HTR-8/SVneo (cell line): ENCODE measurements at regions not wholly inside any gene's neighbourhood (a gene's known extent, or its start where the extent isn't known, plus 50 kb on each side); places are given as distances from the start of the nearest gene placed in this dataset.
"Not testable (repeated sequence)": the region's sequence is repeated elsewhere in the genome, so short reads cannot be mapped to it uniquely, and the experiment has no call there.

Experiments used
- DNase-seq: peaks from one replicate; pipeline ENCODE4 v3.0.0; 2011; ENCODE audit warnings: low spot score, mixed read lengths; ENCODE audit not compliant: insufficient read length
- FAIRE-seq: peaks from 2 replicates; lab custom pipeline; 2011; peaks lifted over from hg19 to GRCh38; lab: Jason Lieb, UNC

DNA sequence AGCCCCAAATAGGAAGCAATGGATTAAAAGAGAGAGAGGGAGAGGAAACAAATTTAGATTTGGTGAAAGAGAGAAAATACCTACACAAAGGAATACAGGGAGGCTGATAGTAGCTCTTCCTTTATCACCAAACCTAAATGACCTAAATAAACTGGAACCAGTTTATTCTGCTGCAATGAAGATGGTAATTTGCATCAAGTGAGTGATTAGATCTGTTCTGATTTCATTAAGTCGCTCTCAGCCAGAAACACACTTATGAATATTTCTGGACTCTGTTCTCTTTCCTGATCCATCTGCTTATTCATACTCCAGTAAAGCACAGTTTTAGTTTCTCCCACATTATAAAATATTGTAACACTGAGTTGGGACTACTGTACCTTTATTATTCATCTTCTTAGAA, 83.4 kb upstream of the BMP5 start:
- FAIRE-seq, result no peak
- DNase-seq, result no peak

DNA sequence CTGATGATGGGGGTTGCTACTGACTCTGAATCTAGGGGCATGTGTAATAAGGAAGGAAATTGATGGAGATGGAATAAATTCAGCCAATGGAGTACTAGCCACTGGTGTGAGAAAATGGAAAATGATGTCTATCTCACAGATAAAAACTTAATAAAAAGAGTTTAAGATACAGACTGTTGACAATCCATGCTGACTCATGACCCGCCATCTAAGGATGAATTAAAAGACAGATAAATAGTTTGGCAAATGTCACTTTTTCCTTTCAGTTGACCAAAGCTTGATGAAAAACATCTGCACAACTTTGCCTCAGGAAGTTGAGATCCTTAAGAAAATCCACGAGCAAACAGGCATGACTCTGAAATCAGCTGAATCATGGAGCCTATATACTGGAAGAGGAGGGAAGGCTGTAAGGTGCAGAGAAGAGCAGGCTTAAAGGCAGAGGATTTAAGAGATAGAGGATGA, 82.6 kb upstream of the BMP5 start:
- FAIRE-seq (no peak), DNase-seq (no peak)

DNA sequence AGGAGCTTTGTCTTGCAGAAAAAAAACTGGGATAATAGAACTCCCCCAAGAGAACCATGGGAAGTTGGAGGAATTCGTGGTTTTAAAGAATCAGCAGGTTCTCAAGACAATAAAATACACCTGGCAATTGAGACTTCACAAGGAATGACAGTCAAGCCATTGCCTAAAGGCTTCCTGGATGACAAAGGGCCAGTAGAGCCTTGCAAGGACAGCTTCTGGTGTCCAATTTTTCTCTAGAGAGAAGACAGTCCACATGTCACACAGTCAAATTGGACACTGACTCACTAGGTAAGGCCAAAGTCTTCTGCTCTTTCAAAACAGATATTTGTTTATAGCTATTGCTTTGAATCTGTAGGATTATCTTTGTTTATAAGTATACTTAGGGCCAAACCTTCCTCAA, 80.3 kb upstream of the BMP5 start:
- no peak for FAIRE-seq
- no peak for DNase-seq

DNA sequence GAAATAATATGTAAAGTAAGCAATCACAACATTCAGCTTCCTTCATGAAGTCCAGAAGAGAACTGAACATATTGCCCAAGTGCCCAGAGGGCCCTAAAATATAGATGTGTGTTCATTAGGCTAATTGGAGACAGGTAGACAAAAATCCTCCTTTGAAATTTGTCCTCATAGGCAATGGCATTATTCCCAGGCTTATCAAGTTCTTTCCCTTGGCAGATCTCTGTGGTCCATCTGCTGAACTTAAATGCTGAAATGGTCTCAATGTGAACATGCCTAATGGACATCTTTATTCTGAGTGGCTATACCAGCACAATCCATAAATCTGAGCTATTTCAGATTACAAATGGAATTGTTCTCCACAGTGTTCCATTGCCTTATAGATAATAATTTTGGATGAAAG, 79.0 kb upstream of the BMP5 start:
- no peak for DNase-seq
- no peak for FAIRE-seq

DNA sequence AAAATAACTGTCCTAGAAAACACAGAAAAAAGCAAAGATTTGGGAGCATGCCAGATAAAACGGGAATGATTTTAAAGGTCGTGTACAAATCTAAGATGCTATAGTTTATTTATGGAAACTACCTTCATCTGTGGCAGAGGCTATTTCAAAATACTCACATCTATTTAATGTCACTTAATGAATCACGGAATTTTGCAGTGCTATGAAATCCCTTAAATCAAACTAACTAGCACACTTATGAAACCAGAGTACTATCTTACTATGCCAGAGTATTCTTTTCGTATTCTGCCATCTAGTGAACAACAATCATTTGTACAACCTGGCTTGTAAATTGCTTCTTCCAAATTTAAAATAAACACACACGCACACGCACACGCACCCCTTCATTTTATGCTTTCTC, 77.9 kb upstream of the BMP5 start:
- FAIRE-seq (peak; percentile 66), DNase-seq (peak; percentile 54)

GRCh38 chr6:55950071-55950814, 74.9 kb upstream of the BMP5 start:
- no peak for FAIRE-seq

DNA sequence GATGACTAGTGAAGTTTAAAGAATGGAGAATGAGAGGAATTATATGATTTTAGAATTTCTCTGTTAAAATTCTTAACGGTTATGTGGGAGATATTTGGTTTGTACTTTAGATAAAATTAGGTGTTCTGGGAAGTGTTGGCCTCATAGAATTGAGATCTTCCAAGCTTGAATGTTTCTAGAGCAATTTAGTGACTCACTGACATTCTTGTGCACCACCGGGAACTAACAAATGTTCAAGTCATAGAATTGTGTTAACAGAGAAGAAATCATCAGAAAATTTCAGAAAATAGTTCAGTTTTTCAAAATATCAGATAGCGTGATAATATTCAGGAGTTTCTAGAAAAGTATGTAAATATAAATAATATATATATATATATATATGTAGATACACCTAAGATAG, 67.9 kb upstream of the BMP5 start:
- FAIRE-seq (no peak), DNase-seq (no peak)

More at GRCh38 chr6:55950071-55950814, 74.9 kb upstream of the BMP5 start:
- no peak for DNase-seq

DNA sequence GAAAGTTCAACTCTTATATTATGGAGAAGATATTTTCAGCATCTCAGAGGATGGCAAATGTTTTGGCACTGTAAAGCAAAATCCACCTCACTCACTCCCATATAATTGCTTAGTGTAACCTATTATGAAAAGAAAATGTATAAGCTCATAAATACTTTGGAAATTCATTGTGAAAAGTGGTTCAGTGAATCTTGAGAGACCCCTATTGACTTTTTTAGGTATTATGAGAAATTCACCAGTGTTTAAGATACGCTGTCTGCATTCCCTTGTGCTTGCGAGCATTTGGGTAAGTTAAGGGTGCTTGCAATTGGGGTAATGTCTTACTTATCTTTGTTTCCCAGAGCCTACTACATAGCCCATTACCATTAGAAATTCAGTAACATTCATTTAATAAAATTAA, 66.3 kb upstream of the BMP5 start:
- FAIRE-seq, result no peak
- DNase-seq, result peak; percentile 9

DNA sequence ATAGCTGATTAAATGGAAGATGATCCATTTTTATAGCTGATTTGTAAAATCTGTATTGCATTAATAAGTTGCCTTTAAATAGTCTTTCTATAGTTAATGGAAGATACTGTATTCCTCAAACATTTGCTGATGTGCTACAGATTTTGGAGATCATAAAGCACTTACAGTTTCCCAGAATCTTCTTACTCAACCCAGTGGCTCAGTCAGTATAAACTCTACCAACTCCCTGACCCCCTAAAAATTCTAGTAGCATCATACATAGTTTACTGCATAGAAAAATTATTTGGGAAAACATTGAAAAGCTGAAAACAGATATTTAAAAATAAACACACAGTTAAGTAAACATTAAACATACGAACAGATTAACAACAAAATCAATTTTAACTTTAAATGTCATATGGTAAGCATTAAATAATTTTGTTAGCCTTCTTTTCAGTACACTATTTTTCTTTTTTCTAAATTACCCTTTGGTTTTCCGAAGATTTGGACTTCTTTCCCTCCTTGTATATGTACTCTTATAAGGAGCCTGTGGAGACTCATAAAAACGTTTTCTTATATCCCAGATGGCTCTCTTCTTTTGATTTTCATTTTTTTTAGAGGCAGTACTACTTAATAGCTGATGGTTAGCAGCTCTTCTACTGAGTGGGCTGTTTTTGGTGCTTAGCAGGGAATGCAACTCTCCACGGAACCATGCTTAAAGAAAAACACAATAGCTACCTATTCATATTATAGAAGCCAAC, 62.7 kb upstream of the BMP5 start:
- FAIRE-seq, result no peak
- no peak for DNase-seq

DNA sequence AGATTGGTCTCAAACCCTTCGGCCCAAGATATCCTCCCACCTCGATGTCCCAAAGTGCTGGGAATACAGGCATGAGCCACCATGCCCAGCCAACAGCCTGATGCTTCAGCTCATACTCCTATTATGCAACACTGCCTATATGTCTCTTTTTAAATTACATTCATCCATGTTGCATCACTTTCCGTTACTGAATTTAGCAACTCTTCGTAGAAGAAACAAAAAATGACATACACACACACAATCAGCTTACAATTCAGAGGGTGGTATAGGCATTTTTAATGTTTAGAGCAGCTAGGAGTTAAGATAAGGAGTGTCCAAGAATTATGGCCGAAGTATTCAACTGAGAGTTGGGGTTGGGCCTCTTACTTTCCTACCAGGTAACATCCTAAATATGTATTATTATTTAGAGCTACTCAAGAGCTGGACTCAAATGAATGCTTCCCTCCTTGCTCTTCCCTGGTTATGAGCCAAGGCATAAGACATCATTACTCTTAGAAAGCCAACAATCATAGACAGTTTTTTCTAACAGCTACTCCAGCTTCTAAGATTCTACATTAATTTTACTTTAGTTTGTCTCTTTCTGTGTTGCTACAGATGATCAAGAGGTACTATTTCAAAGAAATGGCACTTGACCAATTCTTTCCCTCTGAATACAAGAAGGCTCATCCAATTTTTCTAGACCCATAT, 62.0 kb upstream of the BMP5 start:
- FAIRE-seq, result no peak
- DNase-seq, result no peak

GRCh38 chr6:55931101-55931500, 55.7 kb upstream of the BMP5 start:
- no peak for DNase-seq
- FAIRE-seq, result no peak

DNA sequence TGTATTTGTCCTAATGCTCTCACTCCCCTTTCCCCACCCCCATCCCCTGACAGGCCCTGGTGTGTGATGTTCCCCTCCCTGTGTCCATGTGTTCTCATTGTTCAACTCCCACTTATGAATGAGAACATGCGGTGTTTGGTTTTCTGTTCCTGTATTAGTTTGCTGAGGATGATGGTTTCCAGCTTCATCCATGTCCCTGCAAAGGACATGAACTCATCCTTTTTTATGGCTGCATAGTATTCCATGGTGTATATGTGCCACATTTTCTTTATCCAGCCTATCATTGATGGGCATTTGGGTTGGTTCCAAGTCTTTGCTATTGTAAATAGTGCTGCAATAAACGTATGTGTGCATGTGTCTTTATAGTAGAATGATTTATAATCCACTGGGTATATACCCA, 52.3 kb upstream of the BMP5 start:
- FAIRE-seq, DNase-seq: not testable (repeated sequence)

DNA sequence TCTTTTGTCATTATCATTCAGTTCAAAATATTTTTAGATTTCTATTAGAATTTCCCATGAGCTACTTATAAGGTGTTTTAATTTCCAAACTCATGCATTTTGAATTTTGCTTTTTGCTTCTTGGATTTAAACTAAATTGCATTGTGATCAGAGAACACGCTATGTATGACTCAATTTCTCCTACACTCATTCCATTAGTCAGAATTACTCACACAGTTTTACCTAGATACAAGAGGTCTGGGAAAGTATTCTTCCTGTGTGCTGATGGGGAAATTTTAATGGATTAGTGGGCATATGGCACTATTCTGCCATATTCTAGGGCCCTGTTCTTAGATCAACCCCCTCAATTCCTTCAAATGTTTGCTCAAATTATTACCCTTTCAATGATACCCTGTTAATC, 49.9 kb upstream of the BMP5 start:
- DNase-seq (no peak), FAIRE-seq (no peak)
